Upper lobe of left lung (tissue), 6 donors: ENCODE measurements at regions not wholly inside any gene's neighbourhood (a gene's known extent, or its start where the extent isn't known, plus 50 kb on each side); places are given as distances from the start of the nearest gene placed in this dataset.
"Not testable (repeated sequence)": the region's sequence is repeated elsewhere in the genome, so short reads cannot be mapped to it uniquely, and the experiment has no call there.

Source experiments
- ATAC-seq, 2 donors: fragments of 200-7000 bp; cut with Tn5 transposase; one replicate each; pipeline ENCODE4 v1.9.1; 2022; ENCODE audit warnings: mild to moderate bottlenecking in 2 of 2, moderate library complexity in 2 of 2; ENCODE audit not compliant: low FRiP score in 2 of 2
- DNase-seq, 2 donors: peaks; one replicate each; pipeline ENCODE4 v3.0.0-alpha.2; 2019 to 2020
- H3K27ac ChIP-seq, 4 donors: fragments of 200-600 bp; sonication (generic); one replicate each; pipeline ENCODE4 v1.5.1; 2016 to 2019
- H3K27me3 ChIP-seq, 4 donors: fragments of 200-600 bp; sonication (generic); one replicate each; pipeline ENCODE4 v1.5.1; 2017 to 2019
- H3K36me3 ChIP-seq, 4 donors: fragments of 200-600 bp; sonication (generic); one replicate each; pipeline ENCODE4 v1.5.1; 2016 to 2019
- H3K4me1 ChIP-seq, 4 donors: fragments of 200-600 bp; sonication (generic); one replicate each; pipeline ENCODE4 v1.5.1; 2018 to 2019
- H3K4me3 ChIP-seq, 4 donors: fragments of 200-600 bp; sonication (generic); one replicate each; pipeline ENCODE4 v1.5.1; 2017 to 2019; ENCODE audit warnings: mild to moderate bottlenecking in 2 of 4, moderate library complexity in 1 of 4
- H3K9me3 ChIP-seq, 4 donors: fragments of 200-600 bp; sonication (generic); one replicate each; pipeline ENCODE4 v1.5.1; 2018 to 2019
- CTCF ChIP-seq, 6 experiments: fragments of 450-650 bp in 4 of 6; fragments of 200-600 bp in 2 of 6; sonication (generic) in 2 of 6; IDR thresholded peaks; one replicate each; pipeline ENCODE4 v1.5.1; 2016 to 2019; ENCODE audit warnings: antibody characterized with exemption in 6 of 6
- WGBS, 2 donors: methylation state at CpG; one replicate each; pipeline ENCODE4 v1.1.5; 2017 to 2018; 5-methylcytosine and 5-hydroxymethylcytosine counted together
- donor health status: DM: no; HTN: no; CAD: no; lungs with moderate emphysema.
- donor health status: DM: no; HTN: yes; CAD: no; lungs with severe emphysema.

- 49 to 50% methylated on average over 2 of the region's 6 CpGs for WGBS, 2 donors
- DNase-seq, result not testable (repeated sequence)
Observed at GRCh38 chr2:87496036-87497006, 251.6 kb upstream of the PLGLB2 start.

GRCh38 chr2:87497135-87497534 is 250.8 kb upstream of the PLGLB2 start:
- 83% methylated on average over 1 of the region's 3 CpGs; no CpG with 5 or more reads in 1 of the 2 donors for WGBS, 2 donors
- peak in 1 of 2 donors; percentile 13 for ATAC-seq

More at GRCh38 chr2:87496036-87497006, 251.6 kb upstream of the PLGLB2 start:
- H3K4me1 ChIP-seq, H3K9me3 ChIP-seq, H3K27me3 ChIP-seq, H3K4me3 ChIP-seq, H3K36me3 ChIP-seq: not testable (repeated sequence)
- TF ChIP-seq CTCF (IDR thresholded peaks at IDR 0.05), result peak in 1 of 6 experiments; percentile 22
- peak; percentile 93 to 95 for ATAC-seq
- peak overlapping the region in 1 of 4 donors; percentile 40 for H3K27ac ChIP-seq

GRCh38 chr2:87497700-87498099 is 250.2 kb upstream of the PLGLB2 start:
- H3K4me3 ChIP-seq, H3K4me1 ChIP-seq, H3K27ac ChIP-seq, H3K9me3 ChIP-seq, DNase-seq, H3K27me3 ChIP-seq, ATAC-seq, H3K36me3 ChIP-seq: not testable (repeated sequence)
- 79 to 85% methylated on average over 3 to 4 of the region's 4 CpGs for WGBS, 2 donors

More at GRCh38 chr2:87497135-87497534, 250.8 kb upstream of the PLGLB2 start:
- H3K9me3 ChIP-seq, DNase-seq, H3K27me3 ChIP-seq, H3K4me1 ChIP-seq, H3K27ac ChIP-seq, H3K36me3 ChIP-seq, H3K4me3 ChIP-seq: not testable (repeated sequence)

- H3K36me3 ChIP-seq, H3K4me1 ChIP-seq, H3K4me3 ChIP-seq, H3K27me3 ChIP-seq, H3K9me3 ChIP-seq, DNase-seq: not testable (repeated sequence)
- WGBS, 2 donors, result 69 to 73% methylated on average over 4 to 9 of the region's 12 CpGs
- peak in 1 of 2 donors; percentile 3 for ATAC-seq
- peak overlapping the region in 2 of 4 donors; percentile 49 to 52 for H3K27ac ChIP-seq
Observed at GRCh38 chr2:87498169-87498853, 249.6 kb upstream of the PLGLB2 start.

GRCh38 chr2:87498854-87499238 is 249.0 kb upstream of the PLGLB2 start:
- H3K36me3 ChIP-seq, H3K9me3 ChIP-seq, ATAC-seq, DNase-seq, H3K4me3 ChIP-seq, H3K27me3 ChIP-seq, H3K4me1 ChIP-seq: not testable (repeated sequence)
- no CpG with 5 or more reads among the region's 7 CpGs for WGBS, 2 donors
- H3K27ac ChIP-seq, result peak overlapping the region in 1 of 4 donors; percentile 49

GRCh38 chr2:87499860-87500259 is 248.0 kb upstream of the PLGLB2 start:
- H3K27me3 ChIP-seq, H3K4me3 ChIP-seq, DNase-seq, H3K36me3 ChIP-seq, H3K27ac ChIP-seq, H3K9me3 ChIP-seq, H3K4me1 ChIP-seq: not testable (repeated sequence)
- ATAC-seq, result peak in 1 of 2 donors; percentile 23
- WGBS, 2 donors, result 42 to 54% methylated on average over 1 to 2 of the region's 6 CpGs

- not testable (repeated sequence) for H3K27me3 ChIP-seq, DNase-seq, H3K4me3 ChIP-seq, H3K4me1 ChIP-seq, H3K36me3 ChIP-seq, H3K9me3 ChIP-seq, ATAC-seq
- peak overlapping the region in 2 of 4 donors; percentile 11 to 34 for H3K27ac ChIP-seq
Observed at GRCh38 chr2:87500421-87500820, 247.5 kb upstream of the PLGLB2 start.

- not testable (repeated sequence) for DNase-seq, H3K36me3 ChIP-seq, H3K27me3 ChIP-seq, ATAC-seq, H3K4me3 ChIP-seq, H3K4me1 ChIP-seq, H3K9me3 ChIP-seq, H3K27ac ChIP-seq
- whole genome bisulfite sequencing, 2 donors, result 72 to 76% methylated on average over 7 to 8 of the region's 11 CpGs
Observed at GRCh38 chr2:87500951-87501350, 246.9 kb upstream of the PLGLB2 start.

- not testable (repeated sequence) for DNase-seq, ATAC-seq, H3K27ac ChIP-seq, H3K27me3 ChIP-seq, H3K4me1 ChIP-seq, H3K4me3 ChIP-seq, H3K9me3 ChIP-seq, H3K36me3 ChIP-seq
- WGBS, 2 donors, result 75 to 86% methylated on average over 3 of the region's 5 CpGs
Observed at GRCh38 chr2:87502948-87503347, 244.9 kb upstream of the PLGLB2 start.

GRCh38 chr2:87505239-87505638 is 242.6 kb upstream of the PLGLB2 start:
- DNase-seq, H3K4me3 ChIP-seq, H3K9me3 ChIP-seq, H3K27me3 ChIP-seq, ATAC-seq, H3K36me3 ChIP-seq, H3K4me1 ChIP-seq, H3K27ac ChIP-seq: not testable (repeated sequence)
- no CpG with 5 or more reads among the region's 3 CpGs for WGBS, 2 donors

- H3K27ac ChIP-seq, H3K4me3 ChIP-seq, H3K36me3 ChIP-seq, H3K4me1 ChIP-seq, H3K27me3 ChIP-seq, H3K9me3 ChIP-seq, ATAC-seq, DNase-seq: not testable (repeated sequence)
- no CpG with 5 or more reads among the region's 3 CpGs for WGBS, 2 donors
Observed at GRCh38 chr2:87505909-87506308, 242.0 kb upstream of the PLGLB2 start.
